MM.1S (cell line): ENCODE measurements at regions not wholly inside any gene's neighbourhood (a gene's known extent, or its start where the extent isn't known, plus 50 kb on each side); places are given as distances from the start of the nearest gene placed in this dataset.

Experiments used
- DNase-seq: peaks from one replicate; pipeline ENCODE4 v3.0.0-alpha.2; 2015
- H2AFZ ChIP-seq: fragments of 300-600 bp; sonication (generic); 2 replicates; pipeline ENCODE4 v1.6.0; 2016; ENCODE audit warnings: antibody characterized with exemption, low read length
- H3F3A ChIP-seq: fragments of 300-600 bp; sonication (generic); 2 replicates; pipeline ENCODE4 v1.6.1; 2016; ENCODE audit warnings: mild to moderate bottlenecking, antibody characterized with exemption, low read length, moderate library complexity, mixed read lengths; ENCODE audit not compliant: insufficient read depth
- H3K27ac ChIP-seq: fragments of 300-600 bp; sonication (generic); 2 replicates; pipeline ENCODE4 v1.5.1; 2016; ENCODE audit warnings: mild to moderate bottlenecking, low read length
- H3K27me3 ChIP-seq: fragments of 300-600 bp; sonication (generic); replicated peaks from 2 replicates; pipeline ENCODE4 v1.6.0; 2016; ENCODE audit warnings: low read length; ENCODE audit not compliant: insufficient read depth
- H3K36me3 ChIP-seq: fragments of 300-600 bp; sonication (generic); replicated peaks from 2 replicates; pipeline ENCODE4 v1.6.1; 2016; ENCODE audit warnings: mild to moderate bottlenecking, low read length, mixed read lengths; ENCODE audit not compliant: insufficient read depth
- H3K4me1 ChIP-seq: fragments of 300-600 bp; sonication (generic); 2 replicates; pipeline ENCODE4 v1.6.1; 2016; ENCODE audit warnings: low read length, mixed read lengths
- H3K4me2 ChIP-seq: fragments of 300-600 bp; sonication (generic); 2 replicates; pipeline ENCODE4 v1.6.0; 2016; ENCODE audit warnings: low read depth, low read length
- H3K4me3 ChIP-seq: fragments of 300-600 bp; sonication (generic); 2 replicates; pipeline ENCODE4 v1.5.1; 2016; ENCODE audit warnings: low read length, mixed read lengths
- H3K79me2 ChIP-seq: fragments of 300-600 bp; sonication (generic); 2 replicates; pipeline ENCODE4 v1.6.1; 2016; ENCODE audit warnings: mixed run types, low read length, mixed read lengths
- H3K9ac ChIP-seq: fragments of 300-600 bp; sonication (generic); 2 replicates; pipeline ENCODE4 v1.6.1; 2016; ENCODE audit warnings: low read length, mixed read lengths
- H3K9me2 ChIP-seq: fragments of 300-600 bp; sonication (generic); replicated peaks from 2 replicates; pipeline ENCODE4 v1.6.1; 2016; ENCODE audit warnings: mild to moderate bottlenecking, low read length, mixed read lengths; ENCODE audit not compliant: insufficient read depth
- H3K9me3 ChIP-seq: fragments of 300-600 bp; sonication (generic); replicated peaks from 2 replicates; pipeline ENCODE4 v1.6.1; 2016; ENCODE audit warnings: mild to moderate bottlenecking, low read length, mixed read lengths; ENCODE audit not compliant: insufficient read depth
- H4K20me1 ChIP-seq: fragments of 300-600 bp; sonication (generic); 2 replicates; pipeline ENCODE4 v1.6.1; 2016; ENCODE audit warnings: mild to moderate bottlenecking, low read length, moderate library complexity, mixed read lengths; ENCODE audit not compliant: insufficient read depth
- CTCF ChIP-seq: fragments of 300-600 bp; sonication (generic); IDR thresholded peaks from 2 replicates; pipeline ENCODE4 v1.5.1; 2016; ENCODE audit warnings: antibody characterized with exemption, low read length, mixed read lengths
- EZH2 ChIP-seq: fragments of 300-600 bp; sonication (generic); optimal IDR thresholded peaks from 2 replicates; pipeline ENCODE3; 2017; ENCODE audit warnings: low read depth, mild to moderate bottlenecking, antibody characterized with exemption, low read length, mixed read lengths
- EZH2phosphoT487 ChIP-seq: fragments of 300-600 bp; sonication (generic); IDR thresholded peaks from 2 replicates; pipeline ENCODE4 v1.6.1; 2018; ENCODE audit warnings: antibody characterized with exemption, low read length

GRCh38 chr6:159358562-159358961 is 189.4 kb downstream of the FNDC1 start:
- no peak overlapping the region for H3K4me3 ChIP-seq
- no peak overlapping the region for H2AFZ ChIP-seq
- H3K9ac ChIP-seq = no peak overlapping the region
- no peaks in the 10 kb centered on the region for H3K27me3 ChIP-seq
- no peak for DNase-seq
- no peaks in the 10 kb centered on the region for H3K79me2 ChIP-seq
- no peak for TF ChIP-seq CTCF
- TF ChIP-seq EZH2phosphoT487 = no peak
- no peak for TF ChIP-seq EZH2
- no peaks in the 10 kb centered on the region for H3K36me3 ChIP-seq
- H3K9me2 ChIP-seq = no peaks in the 10 kb centered on the region
- H3K4me1 ChIP-seq = no peaks in the 10 kb centered on the region
- no peaks in the 10 kb centered on the region for H4K20me1 ChIP-seq
- no peak overlapping the region for H3K27ac ChIP-seq
- no peaks in the 10 kb centered on the region for H3F3A ChIP-seq
- no peaks in the 10 kb centered on the region for H3K9me3 ChIP-seq
- no peak overlapping the region for H3K4me2 ChIP-seq

DNA sequence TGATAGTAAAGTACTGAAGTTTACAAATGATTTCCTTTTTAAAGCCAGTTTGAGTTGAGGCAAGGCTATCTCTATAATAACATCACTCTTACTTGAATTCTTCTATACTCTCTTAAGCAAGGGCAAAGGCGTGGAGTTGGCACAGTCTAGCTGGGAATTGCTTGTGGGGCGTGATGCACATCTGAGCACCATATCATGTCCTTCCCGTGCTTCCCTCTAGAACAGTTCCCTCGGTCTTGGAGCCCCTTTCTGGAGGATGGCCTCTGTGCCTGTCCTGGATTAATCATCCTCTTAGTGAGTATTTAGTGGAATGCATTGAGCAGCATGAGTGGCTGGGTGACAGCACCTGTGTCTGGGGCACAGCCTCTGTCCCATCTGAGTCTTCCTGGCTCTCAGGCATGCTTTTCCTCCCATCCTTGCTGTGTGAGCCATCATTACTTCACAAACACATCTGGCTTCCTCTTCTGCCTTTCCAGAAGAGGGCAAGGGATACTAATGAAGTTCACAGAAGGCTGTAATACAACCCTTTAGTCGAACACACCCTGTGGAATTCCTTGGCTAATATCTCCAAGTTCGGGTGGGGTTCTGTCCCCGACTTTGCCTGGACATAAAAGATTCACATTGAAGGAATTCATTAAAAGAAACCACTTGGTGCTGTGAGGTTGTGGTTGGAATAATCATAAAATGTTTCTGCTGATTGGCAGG is 188.2 kb downstream of the FNDC1 start:
- no peaks in the 10 kb centered on the region for H3K27me3 ChIP-seq
- H3K4me1 ChIP-seq = no peaks in the 10 kb centered on the region
- no peaks in the 10 kb centered on the region for H3K36me3 ChIP-seq
- H3K27ac ChIP-seq = no peak overlapping the region
- no peak overlapping the region for H3K9ac ChIP-seq
- no peaks in the 10 kb centered on the region for H4K20me1 ChIP-seq
- no peak overlapping the region for H3K4me3 ChIP-seq
- no peak overlapping the region for H2AFZ ChIP-seq
- no peaks in the 10 kb centered on the region for H3K9me2 ChIP-seq
- no peaks in the 10 kb centered on the region for H3K79me2 ChIP-seq
- TF ChIP-seq EZH2phosphoT487 = no peak
- TF ChIP-seq EZH2 = no peak
- TF ChIP-seq CTCF = no peak
- no peaks in the 10 kb centered on the region for H3F3A ChIP-seq
- H3K9me3 ChIP-seq = no peaks in the 10 kb centered on the region
- no peak for DNase-seq
- no peak overlapping the region for H3K4me2 ChIP-seq

DNA sequence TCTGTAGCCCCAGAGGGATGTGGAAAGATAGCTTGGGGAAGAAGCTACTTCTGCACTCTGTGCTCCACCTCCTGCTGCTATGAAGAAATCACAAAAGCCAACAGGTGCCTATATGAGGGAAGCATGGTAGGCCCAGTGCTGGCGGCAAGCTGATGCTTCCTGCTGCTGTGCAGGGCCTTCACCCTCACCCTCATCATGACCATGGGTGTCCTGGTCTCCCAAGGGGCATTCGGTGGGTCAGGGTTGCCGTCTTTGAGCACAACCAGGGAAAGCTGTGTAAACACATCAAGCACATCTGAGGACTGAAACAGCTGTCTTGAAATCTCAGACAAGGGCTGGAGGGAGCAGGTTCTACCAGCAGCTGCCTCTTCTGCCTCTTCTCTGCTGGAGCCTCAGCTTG is 184.0 kb downstream of the FNDC1 start:
- no peak for TF ChIP-seq CTCF
- no peak for TF ChIP-seq EZH2phosphoT487
- TF ChIP-seq EZH2 = no peak
- H3F3A ChIP-seq = no peaks in the 10 kb centered on the region
- no peaks in the 10 kb centered on the region for H4K20me1 ChIP-seq
- H3K79me2 ChIP-seq = no peaks in the 10 kb centered on the region
- H3K27ac ChIP-seq = no peak overlapping the region
- no peak overlapping the region for H2AFZ ChIP-seq
- H3K4me2 ChIP-seq = no peak overlapping the region
- H3K9me3 ChIP-seq = no peaks in the 10 kb centered on the region
- H3K4me3 ChIP-seq = no peak overlapping the region
- H3K36me3 ChIP-seq = no peaks in the 10 kb centered on the region
- DNase-seq = no peak
- H3K9me2 ChIP-seq = no peaks in the 10 kb centered on the region
- H3K9ac ChIP-seq = no peak overlapping the region
- H3K4me1 ChIP-seq = no peaks in the 10 kb centered on the region
- H3K27me3 ChIP-seq = no peaks in the 10 kb centered on the region
